ENCODE measurements at regions not wholly inside any gene's neighbourhood (a gene's known extent, or its start where the extent isn't known, plus 50 kb on each side); places are given as distances from the start of the nearest gene placed in this dataset.
"Not testable (repeated sequence)": the region's sequence is repeated elsewhere in the genome, so short reads cannot be mapped to it uniquely, and the experiment has no call there.

GRCh38 chr11:49327766-49328165 is 119.4 kb upstream of the FOLH1 start:
- peak; percentile 1 for DNase-seq (ENCODE audit: extremely low read depth, low read depth, low spot score)

- peak; percentile 3 for DNase-seq (ENCODE audit: extremely low read depth, low read depth, low spot score)
Observed at GRCh38 chr11:49326651-49327050, 118.2 kb upstream of the FOLH1 start.

- no peak for DNase-seq (ENCODE audit: extremely low read depth, low read depth, low spot score)
Observed at GRCh38 chr11:49316180-49316579, 107.8 kb upstream of the FOLH1 start.

- DNase-seq (ENCODE audit: extremely low read depth, low read depth, low spot score) = no peak
Observed at GRCh38 chr11:49303080-49303479, 94.7 kb upstream of the FOLH1 start.

GRCh38 chr11:49302360-49302759 is 94.0 kb upstream of the FOLH1 start:
- no peak for DNase-seq (ENCODE audit: extremely low read depth, low read depth, low spot score)

GRCh38 chr11:49298017-49298416 is 89.6 kb upstream of the FOLH1 start:
- not testable (repeated sequence) for DNase-seq (ENCODE audit: extremely low read depth, low read depth, low spot score)

- not testable (repeated sequence) for DNase-seq (ENCODE audit: extremely low read depth, low read depth, low spot score)
Observed at GRCh38 chr11:49283911-49284310, 75.5 kb upstream of the FOLH1 start.

- DNase-seq (ENCODE audit: extremely low read depth, low read depth, low spot score) = not testable (repeated sequence)
Observed at GRCh38 chr11:49283282-49283681, 74.9 kb upstream of the FOLH1 start.

- DNase-seq (ENCODE audit: extremely low read depth, low read depth, low spot score) = not testable (repeated sequence)
Observed at GRCh38 chr11:49282125-49282524, 73.7 kb upstream of the FOLH1 start.

GRCh38 chr11:49277951-49278350 is 69.5 kb upstream of the FOLH1 start:
- DNase-seq (ENCODE audit: extremely low read depth, low read depth, low spot score) = not testable (repeated sequence)
